ENCODE measurements at regions not wholly inside any gene's neighbourhood (a gene's known extent, or its start where the extent isn't known, plus 50 kb on each side); places are given as distances from the start of the nearest gene placed in this dataset.

DNA sequence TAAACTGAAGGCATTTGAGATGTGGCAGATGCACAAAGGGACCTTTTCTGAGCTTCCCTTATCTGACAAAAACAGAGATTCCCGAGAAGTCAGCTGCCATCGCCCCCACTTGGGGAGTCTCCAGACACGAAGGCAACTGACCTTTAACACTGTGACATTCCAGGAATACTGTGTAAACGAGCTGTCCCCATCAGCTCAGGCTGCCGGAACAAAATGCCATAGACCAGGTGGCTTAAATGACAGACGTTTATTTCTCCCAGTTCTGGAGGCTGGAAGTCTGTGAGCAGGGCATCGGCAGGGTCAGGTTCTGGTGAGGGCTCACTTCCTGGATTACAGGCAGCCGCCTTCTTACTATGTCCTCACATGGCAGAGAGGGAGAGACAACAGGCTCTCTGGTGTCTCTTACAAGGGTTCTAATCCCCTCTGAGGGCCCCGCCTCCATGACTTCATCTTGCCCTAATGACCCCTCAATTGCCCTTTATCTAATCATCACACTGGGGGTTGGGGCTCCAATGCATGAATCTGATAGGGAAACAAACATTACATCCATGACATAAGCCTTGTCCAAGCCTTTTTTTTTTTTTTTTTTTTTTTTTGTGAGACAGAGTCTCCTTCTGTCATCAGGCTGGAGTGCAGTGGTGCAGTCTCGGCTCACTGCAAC is 178.5 kb upstream of the RPL38 start:
- H3K27me3 ChIP-seq = no peaks in the 10 kb centered on the region
- TF ChIP-seq POLR2A (IDR thresholded peaks at IDR 0.05) (no peak), CTCF (IDR thresholded peaks at IDR 0.05) (no peak)
- no peak for ATAC-seq
- no peaks in the 10 kb centered on the region for H3K4me1 ChIP-seq
- DNase-seq = no peak
- intact Hi-C loops (cut with DNase I) = no loop called here
- no peak overlapping the region for H3K4me3 ChIP-seq
- no peaks in the 10 kb centered on the region for H3K36me3 ChIP-seq (replicated peaks in 1 of 2; ENCODE audit: insufficient read depth in 1 of 2, low read depth in 2 of 2)
- 25 to 34% methylated on average over 5 to 10 of the region's 10 CpGs for WGBS, 2 donors
- no peak overlapping the region for H3K27ac ChIP-seq
- H3K9me3 ChIP-seq = no peaks in the 10 kb centered on the region

DNA sequence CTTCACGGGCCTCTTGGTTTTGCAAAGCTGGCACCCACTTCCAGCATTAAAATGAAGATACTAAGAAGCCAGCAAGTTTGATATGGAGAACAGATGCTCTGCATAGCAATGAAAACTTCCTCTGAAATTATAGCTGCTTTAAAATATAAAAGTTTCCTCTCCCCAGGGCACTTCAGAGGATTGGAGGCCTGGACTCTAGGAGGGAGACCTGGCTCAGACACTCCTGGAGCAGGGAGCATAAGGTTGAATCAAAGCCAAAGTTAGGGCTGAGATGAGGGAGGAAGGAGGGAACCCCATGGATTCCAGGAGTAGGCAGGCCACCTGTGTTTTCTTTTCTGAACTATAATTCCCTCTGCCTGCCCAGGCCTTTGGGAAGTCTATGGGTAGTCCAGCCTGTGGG is 176.0 kb upstream of the RPL38 start:
- H3K4me1 ChIP-seq = no peaks in the 10 kb centered on the region
- ATAC-seq (no peak), DNase-seq (no peak)
- no peak for TF ChIP-seq POLR2A (IDR thresholded peaks at IDR 0.05)
- TF ChIP-seq CTCF (IDR thresholded peaks at IDR 0.05) = no peak
- H3K4me3 ChIP-seq = no peak overlapping the region
- intact Hi-C loops (cut with DNase I) = no loop called here
- H3K36me3 ChIP-seq (replicated peaks in 1 of 2; ENCODE audit: insufficient read depth in 1 of 2, low read depth in 2 of 2) = no peaks in the 10 kb centered on the region
- peaks cover 0 to 5% of the 10 kb centered on the region in 2 donors for H3K27me3 ChIP-seq
- no peak overlapping the region for H3K27ac ChIP-seq
- 39 to 47% methylated on average over 1 of the region's 1 CpG for WGBS, 2 donors
- no peaks in the 10 kb centered on the region for H3K9me3 ChIP-seq

DNA sequence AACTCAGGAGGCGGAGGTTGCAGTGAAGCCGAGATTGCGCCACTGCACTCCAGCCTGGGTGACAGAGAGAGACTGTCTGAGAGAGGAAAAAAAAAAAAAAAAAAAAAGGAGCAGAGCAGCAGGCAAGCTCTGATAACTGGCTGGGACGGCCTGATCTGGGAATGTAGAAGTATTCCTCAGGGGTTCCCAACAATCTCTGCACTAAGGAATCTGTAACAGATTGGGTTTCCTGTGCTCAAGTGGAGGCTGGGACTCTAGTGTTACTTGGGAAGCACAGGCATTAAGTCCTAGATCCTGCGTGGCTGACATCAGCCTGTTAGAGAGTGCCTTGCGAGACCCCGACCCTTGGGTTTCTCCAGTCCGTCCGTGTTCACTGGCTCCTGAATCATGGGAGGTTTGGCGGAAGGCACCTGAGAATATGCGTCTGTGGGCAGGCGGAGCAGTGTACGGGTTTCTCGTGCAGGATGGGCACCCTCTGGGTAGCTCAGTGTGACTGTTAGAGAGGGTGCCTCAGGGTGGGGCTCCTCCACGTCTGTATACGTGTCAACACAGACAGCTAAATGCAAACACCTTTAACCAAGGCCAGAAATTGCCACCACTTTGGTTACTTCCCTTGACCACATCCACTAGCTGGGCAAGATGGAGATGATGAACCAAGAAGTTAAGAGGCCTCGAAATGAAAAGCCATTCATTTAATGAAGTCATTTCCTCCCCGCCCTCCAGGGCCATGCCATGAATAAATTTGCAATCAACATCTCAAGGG is 174.9 kb upstream of the RPL38 start:
- peaks cover 0 to 5% of the 10 kb centered on the region in 2 donors for H3K27me3 ChIP-seq
- H3K27ac ChIP-seq = no peak overlapping the region
- no peaks in the 10 kb centered on the region for H3K9me3 ChIP-seq
- 68 to 74% methylated on average over 8 to 18 of the region's 18 CpGs for WGBS, 2 donors
- ATAC-seq (no peak), DNase-seq (no peak)
- H3K4me3 ChIP-seq = no peak overlapping the region
- no peaks in the 10 kb centered on the region for H3K36me3 ChIP-seq (replicated peaks in 1 of 2; ENCODE audit: insufficient read depth in 1 of 2, low read depth in 2 of 2)
- TF ChIP-seq POLR2A (IDR thresholded peaks at IDR 0.05) (no peak), CTCF (IDR thresholded peaks at IDR 0.05) (no peak)
- H3K4me1 ChIP-seq = no peaks in the 10 kb centered on the region
- intact Hi-C loops (cut with DNase I) = no loop called here

DNA sequence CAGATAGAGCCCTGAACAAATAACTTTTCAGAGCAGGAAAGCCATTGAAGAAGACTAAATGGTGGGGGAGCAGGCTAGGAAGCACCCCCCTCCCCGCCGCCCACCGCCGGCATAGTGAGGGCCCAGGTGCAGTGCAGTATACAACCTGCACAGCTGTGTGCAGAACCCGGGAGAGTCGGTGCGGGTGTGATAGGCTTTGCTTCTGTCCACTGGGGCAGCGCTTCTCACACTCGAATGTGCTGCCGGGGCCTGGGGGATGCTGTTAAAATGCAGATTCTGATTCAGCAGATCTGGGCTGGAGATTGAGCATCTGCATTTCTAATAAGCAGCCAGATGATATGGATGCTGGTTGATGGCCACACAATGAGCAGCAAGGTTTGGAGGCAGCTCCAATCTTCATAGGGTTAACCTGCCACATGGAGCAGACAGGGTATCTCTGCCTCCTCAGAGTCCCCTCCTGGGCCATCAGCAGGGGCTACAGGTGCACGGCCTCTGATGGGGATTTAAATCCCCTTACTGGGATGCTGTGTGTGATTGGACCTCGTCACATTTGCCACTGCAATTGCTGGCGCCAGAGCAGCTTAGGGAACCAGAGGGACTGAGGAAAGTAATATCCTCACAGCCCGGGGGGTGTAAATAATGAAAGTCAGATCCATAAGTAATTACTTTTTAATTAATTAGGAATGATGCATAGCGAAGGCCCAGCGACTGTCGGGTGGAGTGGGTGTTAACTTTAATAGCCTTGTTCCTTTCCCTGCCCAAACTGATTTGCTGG is 172.0 kb upstream of the RPL38 start:
- intact Hi-C loops (cut with DNase I) = no loop called here
- DNase-seq (no peak), ATAC-seq (no peak)
- H3K4me1 ChIP-seq = no peaks in the 10 kb centered on the region
- H3K27ac ChIP-seq = no peak overlapping the region
- H3K4me3 ChIP-seq = no peak overlapping the region
- no peaks in the 10 kb centered on the region for H3K9me3 ChIP-seq
- H3K27me3 ChIP-seq = peaks cover 0 to 5% of the 10 kb centered on the region in 2 donors
- TF ChIP-seq POLR2A (IDR thresholded peaks at IDR 0.05) (no peak), CTCF (IDR thresholded peaks at IDR 0.05) (no peak)
- no peaks in the 10 kb centered on the region for H3K36me3 ChIP-seq (replicated peaks in 1 of 2; ENCODE audit: insufficient read depth in 1 of 2, low read depth in 2 of 2)
- 46 to 49% methylated on average over 14 to 17 of the region's 17 CpGs for WGBS, 2 donors

Measured in body of pancreas (tissue), 4 donors.